Choroid plexus epithelial cell (primary cell): ENCODE measurements at regions not wholly inside any gene's neighbourhood (a gene's known extent, or its start where the extent isn't known, plus 50 kb on each side); places are given as distances from the start of the nearest gene placed in this dataset.
A peak's percentile ranks its signal among the peaks of the same experiment; 100 is the strongest.

Source experiments
- DNase-seq: peaks from one replicate; pipeline ENCODE4 v3.0.0-alpha.2; 2010; ENCODE audit warnings: low read depth
- H3K4me3 ChIP-seq: 2 replicates; pipeline ENCODE4 v1.5.1; 2011; ENCODE audit warnings: low read depth, mild to moderate bottlenecking, control low read depth, low read length, moderate library complexity
- CTCF ChIP-seq: conservative IDR thresholded peaks from 2 replicates; pipeline ENCODE4 v1.5.1; 2011; ENCODE audit warnings: low read depth, mild to moderate bottlenecking, control low read depth, inconsistent platforms, low read length, moderate library complexity

GRCh38 chrX:134747006-134747405, 50.0 kb downstream of the PABIR2 start:
- DNase-seq, result no peak
- H3K4me3 ChIP-seq, result no peak overlapping the region
- TF ChIP-seq CTCF, result no peak

GRCh38 chrX:134746410-134746785, 50.6 kb downstream of the PABIR2 start:
- DNase-seq, result no peak
- no peak for TF ChIP-seq CTCF
- H3K4me3 ChIP-seq, result no peak overlapping the region

GRCh38 chrX:134745636-134746409, 51.2 kb downstream of the PABIR2 start:
- no peak overlapping the region for H3K4me3 ChIP-seq
- no peak for TF ChIP-seq CTCF
- no peak for DNase-seq

- TF ChIP-seq CTCF, result no peak
- peak; percentile 40 for DNase-seq
- H3K4me3 ChIP-seq, result no peak overlapping the region
These were observed 53.9 kb downstream of the PABIR2 start for GRCh38 chrX:134743091-134743490.

GRCh38 chrX:134742573-134742972, 54.4 kb downstream of the PABIR2 start:
- H3K4me3 ChIP-seq, result no peak overlapping the region
- no peak for DNase-seq
- no peak for TF ChIP-seq CTCF

GRCh38 chrX:134741746-134742145, 55.3 kb downstream of the PABIR2 start:
- no peak for TF ChIP-seq CTCF
- no peak overlapping the region for H3K4me3 ChIP-seq
- no peak for DNase-seq

- TF ChIP-seq CTCF, result no peak
- DNase-seq, result no peak
- H3K4me3 ChIP-seq, result no peak overlapping the region
These were observed 57.8 kb downstream of the PABIR2 start for GRCh38 chrX:134738986-134739740.
